ENCODE measurements at regions not wholly inside any gene's neighbourhood (a gene's known extent, or its start where the extent isn't known, plus 50 kb on each side); places are given as distances from the start of the nearest gene placed in this dataset.

DNA sequence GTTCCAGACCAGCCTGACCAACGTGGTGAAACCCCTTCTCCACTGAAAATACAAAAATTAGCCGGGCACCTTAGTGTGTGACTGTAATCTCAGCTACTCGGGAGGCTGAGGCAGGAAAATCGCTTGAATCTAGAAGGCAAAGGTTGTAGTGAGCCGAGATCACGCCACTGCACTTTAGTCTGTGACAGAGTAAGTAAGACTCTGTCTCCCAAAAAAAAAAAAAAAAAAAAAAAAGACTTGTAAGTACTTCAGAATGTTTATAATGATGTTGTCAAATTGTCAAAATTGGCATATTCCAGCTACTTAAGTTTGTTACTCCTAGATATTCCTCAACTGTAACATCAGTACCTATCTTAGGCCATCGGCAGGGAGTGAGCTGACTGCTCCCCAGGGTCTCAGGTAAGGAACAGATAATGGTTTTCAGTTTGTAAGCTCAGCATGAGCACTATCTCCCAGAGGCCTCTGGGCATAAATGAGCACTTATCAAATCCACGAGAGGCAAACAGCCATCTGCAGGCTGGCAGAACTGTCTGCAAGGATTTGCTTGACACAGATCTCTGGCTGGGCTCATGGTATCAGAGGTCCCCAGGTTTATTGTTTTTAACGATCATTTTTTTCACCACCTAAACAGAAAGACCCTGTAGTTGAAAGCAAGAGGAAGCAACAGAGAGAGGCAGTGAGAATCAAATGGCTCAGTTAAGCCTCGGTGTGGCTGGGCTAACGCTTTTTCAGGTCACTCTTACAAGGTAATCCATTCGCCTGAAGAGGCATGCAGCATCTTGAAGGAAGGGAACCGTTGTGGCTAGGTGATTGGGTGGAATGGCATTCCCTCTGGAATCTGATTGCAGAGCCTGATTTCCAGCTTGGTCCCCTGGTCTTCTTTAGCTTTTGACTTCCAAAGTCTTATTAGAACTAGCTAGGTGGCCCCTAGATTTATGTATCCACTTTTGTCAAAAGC is 115.9 kb downstream of the LY86 start:
- no peak for DNase-seq

DNA sequence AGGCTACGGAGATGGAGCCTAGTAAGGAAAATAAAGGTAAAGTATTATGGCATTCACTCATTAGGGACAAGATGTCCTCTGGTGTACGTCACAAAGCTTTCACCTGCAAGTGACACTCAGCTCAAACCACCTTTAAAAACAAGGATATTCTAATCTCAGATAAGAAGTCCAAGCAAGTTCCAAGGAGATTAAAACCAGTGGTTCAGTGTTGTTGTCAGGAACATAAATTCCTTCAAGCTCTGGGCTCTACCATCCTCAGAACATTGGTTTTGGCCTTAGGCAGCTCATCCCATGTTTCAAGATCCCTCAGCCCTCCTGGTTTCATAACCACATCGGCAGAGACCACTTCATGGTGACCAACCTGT is 116.5 kb downstream of the LY86 start:
- DNase-seq = no peak

DNA sequence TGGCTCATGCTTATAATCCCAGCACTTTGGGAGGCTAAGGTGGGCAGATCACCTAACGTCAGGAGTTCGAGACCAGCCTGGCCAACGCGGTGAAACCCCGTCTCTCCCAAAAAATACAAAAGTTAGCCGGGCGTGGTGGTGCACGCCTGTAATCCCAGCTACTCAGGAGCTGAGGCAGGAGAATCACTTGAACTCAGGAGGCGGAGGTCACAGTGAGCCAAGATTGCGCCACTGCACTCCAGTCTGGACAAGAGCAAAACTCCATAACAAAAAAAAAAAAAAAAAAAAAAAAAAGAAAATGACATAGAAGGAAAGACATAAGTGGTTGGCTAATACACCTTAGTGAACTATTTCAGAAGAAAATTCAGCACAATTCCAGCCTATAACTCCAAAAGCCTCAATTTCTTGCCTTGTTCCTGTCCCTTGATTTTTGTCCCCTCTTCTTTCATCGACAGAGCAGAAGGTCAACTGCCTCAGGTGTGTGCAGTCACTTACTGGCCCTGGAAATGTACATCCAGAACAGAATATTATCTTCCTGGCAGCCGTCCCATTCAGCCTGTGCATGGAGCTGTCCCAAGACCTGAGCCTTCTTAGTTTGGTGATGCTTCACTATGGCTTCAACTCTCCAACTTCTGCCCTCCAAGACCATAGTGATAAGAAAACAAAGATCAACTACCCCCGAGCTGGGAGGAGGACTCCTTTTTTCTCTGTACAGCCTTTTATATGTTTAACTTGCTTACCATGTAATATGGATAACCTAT is 117.6 kb downstream of the LY86 start:
- DNase-seq = no peak

DNA sequence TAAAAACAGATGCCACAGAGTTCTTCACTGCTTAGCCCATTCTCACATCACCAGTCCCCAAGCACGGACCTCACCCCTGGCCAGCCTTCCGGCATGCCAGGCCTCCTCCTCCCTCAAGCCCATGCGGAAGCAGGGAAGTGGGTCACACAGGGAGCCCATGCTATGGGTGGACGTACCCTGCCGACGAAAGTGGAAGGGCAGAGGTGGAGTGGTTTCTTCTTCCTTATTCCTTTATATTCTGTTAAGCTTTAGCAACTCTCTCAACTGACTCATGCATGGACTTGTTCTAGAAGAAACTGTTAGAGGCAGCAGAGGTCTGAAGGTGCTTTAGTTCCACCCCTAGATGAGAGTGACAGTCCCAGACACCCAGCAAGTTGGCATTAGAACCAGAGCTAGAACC is 118.6 kb downstream of the LY86 start:
- DNase-seq = no peak

DNA sequence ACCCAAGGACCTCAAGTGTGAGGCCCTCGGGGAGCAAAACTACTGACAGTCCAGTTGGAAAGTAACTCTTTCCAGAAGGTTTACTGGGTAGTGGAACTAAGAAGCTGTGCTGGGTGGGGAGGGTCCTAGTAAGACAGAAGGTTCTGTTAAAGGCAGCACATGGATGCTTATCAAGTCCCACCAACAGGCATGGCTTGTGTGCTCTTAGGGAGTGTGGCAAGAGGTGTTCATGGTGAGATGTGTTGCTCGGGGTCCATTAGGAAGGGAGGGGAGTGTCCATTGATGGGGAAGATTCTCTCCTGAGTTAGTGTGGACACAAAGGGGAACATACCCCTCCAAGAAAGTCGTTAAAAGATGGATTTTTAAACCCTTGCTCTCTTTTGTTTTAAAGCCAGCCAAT is 120.6 kb downstream of the LY86 start:
- no peak for DNase-seq

DNA sequence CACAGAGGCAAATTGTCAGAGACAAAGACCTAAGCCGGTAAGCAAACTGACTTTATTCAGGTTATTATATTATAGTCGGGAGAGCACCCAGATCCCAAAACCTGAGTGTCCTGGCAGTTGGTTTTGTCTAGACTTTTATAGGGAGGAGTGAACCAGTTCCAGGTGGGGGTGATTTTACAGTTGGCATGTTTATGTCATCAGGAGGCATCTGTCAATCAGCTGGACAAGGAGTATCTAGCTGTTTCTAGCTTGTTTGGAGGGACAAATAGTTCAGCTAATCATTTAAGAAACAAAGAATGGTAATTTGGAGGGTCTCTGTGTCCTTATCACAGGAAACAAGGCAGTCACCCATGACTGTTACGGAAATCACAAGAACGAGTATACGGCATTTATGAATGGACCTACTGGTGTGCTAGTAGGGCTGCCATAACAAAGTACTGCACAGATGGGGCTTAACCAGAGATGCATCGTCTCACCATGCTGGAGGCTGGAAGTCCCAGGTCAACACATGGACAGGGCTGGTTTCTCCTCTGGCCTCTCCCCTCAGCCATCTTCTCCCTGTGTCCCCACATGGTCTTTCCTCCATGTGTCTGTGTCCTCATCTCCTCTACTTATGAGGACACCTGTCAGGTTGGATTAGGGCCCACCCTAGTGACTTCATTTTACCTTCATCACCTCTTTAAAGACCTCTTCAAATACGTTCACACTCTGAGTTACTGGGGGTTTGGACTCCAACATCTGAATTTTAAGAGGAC is 122.7 kb downstream of the LY86 start:
- DNase-seq = no peak

DNA sequence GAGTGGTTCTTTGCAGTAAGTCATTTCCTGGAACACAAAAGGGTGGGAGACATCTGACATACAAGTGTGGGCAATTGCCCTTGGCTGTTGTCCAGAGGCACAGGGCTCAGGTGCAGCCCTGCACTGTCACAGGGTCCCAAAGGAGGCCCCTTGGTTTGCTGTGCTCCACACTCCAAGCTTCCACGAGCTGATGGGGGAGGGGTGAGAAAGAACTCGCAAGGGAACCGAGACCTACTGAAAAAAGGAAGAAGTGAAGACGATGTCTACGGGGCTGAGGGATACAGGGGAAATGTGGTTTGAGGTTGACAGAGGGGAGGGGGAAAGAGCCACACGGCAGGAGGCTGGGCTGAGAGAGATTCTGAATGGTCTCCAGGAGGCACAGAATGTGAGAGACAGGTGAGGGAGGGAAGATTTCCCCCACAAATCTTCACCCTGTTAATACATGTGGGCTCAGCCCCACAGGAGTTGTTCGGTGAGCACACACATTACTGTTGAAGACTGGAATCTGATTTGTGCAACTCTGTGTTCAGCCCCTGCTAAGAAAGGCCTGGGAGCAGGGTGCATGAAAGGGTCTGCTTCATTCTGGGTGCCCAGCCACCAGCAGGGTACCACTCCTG is 123.4 kb downstream of the LY86 start:
- no peak for DNase-seq

DNA sequence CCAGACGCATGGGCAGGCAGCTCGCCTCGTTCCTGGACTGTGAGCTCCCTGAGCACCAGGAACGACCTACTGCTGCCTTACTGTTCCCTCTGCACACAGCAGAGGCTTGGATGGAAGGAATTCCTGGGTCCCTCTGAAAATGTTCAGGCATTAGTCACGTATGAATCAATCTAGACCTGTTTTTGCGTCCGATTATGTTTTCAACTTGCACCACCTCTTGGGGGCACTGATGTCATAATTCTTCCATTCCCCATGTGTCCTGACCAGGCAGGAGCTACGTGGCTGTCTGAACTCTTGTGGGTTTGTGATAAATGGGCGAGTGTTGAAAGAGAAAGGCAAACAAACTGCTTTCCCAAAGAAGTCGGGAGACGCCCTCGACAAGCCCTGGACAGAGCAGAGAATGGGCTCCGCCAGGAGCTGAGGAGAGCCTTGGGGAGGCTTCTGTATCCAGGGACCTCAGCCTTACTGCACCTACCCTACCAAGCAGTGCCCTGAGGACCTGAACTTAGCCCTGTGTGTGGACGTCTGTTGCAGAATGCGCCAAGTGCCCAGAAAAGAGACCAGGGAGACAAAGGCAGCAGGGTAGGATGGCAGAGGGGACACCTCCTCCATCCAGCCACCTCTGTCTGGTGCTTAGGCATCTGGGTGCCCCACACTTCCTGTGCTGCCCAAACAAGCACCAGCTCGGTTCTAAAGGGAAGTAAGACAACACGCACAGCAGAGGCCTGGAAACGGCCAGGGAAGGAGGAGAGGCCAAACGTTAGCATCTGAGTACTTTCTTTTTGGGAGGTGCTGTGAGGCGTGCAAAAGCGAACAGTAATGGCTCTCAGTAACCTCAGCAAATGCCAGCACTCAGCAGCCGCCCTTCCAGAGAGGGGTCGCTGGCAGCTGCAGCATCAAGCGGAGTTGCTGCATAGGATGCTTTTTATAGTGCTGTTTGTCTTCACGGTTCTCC is 124.2 kb downstream of the LY86 start:
- DNase-seq = peak; percentile 92

DNA sequence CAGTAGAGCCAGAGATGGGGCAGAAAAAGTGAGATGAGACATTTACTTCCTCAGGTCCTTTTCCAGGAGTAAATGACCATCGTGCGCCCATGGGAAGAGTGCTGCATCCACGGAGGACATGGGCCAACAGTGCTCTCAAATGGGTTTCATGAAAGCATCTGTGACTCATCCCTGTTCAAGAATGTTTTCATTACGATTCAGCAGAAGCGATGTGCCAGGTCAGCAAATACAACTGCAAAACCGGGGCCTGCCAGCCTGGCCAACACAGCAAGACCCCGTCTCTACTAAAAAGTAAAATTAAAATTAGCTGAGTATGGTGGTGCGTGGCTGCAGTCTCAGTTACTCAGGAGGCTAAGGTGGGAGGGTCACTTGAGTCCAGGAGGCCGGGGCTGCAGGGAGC is 125.1 kb downstream of the LY86 start:
- DNase-seq = no peak

DNA sequence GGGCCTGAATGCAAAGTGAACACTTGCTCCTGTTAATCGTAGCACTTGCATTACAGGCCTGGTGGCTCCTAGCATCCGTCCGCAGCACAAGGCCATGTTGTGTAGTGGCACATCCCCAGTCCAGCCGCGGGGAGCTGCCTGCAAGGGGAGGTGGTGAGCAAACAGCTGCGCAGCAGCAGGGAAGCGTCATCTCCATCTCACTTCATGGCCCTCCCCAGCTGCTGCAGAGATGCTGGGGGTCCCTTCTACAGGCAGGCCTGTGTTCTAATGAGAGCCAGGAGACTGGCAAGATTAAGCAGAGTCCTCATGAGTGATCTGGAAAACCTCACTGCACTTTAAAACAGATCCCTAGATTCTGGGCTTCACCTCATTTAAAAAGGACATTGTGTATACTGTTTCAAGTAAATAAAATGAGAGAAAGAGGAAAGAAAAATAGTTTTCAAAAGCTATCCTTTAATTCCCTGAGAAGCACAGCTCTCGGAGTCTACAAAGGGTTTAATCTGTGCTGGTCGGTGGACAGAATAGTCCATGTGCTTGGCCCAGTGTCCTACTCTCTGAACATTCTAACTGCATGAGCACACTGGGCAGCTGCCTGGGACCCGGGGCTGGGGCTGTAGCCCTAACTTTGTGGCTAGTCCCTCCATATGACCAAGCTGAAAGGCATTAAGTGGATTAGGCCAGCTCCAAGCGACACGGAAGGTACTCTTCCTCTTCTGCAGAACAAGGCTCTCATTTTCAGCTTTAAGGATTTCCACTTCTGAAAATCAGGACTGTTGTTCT is 125.8 kb downstream of the LY86 start:
- DNase-seq = peak; percentile 94

DNA sequence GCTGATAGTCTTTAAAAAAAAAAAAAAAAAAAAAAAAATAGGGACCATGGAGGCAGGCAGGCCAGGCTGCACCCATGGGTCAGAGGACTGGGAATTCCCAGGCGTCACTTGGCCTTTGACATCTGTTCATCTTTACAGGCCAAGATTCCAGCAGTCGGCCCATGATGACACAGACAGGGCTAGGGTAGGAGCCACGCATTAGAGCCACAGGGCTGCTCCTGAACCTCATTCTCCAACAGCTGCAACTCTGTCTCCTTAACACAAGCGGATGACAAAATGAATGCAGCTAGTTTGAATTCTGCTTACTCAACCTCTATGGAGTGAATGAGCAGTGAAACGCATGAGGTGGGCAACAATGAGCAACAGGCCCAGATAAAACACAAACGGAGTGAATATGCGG is 126.4 kb downstream of the LY86 start:
- peak; percentile 55 for DNase-seq

DNA sequence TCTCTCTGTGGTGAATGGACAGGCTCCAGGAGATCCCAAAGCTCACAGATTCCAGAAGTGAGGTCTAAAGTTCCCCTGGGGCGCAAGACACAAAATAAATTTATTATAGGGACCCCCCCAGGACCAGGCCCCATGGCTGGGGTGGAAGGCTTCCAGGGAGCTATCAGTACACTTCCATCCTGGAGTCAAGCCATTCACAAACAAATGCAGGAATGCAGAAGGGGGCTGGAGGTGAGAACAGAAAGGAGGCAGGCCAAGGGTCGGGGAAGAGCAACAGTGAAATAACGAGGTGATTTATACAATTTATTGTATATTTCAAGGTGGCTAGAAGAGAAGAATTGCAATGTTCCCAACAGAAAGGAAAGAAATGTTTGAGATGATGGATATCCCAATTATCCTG is 126.9 kb downstream of the LY86 start:
- no peak for DNase-seq

DNA sequence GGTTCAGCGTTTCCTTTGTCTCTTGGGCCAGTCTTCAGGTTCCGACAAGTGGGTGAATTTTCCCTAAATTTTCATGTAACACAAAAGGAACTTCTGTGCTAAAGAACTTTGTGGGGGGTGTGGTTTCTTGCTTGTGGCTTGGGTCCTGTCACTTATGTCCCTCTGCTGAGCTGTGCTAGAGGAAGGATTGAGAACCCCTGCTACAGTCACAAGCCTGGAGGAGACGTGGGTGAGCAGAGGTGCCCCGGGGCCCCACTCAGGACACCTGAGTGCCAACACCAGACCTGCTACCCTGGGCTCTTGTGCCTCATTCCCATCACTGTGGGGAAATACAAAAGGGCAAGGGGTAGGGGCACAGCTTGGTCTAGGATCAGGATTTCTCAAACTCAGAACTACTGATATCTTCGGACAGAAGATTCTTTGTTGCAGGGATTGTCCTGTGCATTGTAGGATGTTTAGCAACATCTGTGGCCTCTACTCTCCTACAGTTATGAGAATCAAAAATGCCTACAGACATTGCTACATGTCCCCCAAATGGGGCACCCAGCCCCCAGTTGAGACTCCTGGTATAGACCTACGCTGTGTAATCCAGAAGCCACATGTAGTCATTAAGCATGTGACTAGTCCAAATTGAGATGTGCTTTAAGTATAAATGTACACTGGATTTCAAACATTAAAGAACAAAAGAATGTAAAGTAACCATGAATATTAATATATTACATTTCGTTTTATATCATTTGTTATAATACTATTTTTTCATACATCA is 128.7 kb downstream of the LY86 start:
- DNase-seq = no peak

DNA sequence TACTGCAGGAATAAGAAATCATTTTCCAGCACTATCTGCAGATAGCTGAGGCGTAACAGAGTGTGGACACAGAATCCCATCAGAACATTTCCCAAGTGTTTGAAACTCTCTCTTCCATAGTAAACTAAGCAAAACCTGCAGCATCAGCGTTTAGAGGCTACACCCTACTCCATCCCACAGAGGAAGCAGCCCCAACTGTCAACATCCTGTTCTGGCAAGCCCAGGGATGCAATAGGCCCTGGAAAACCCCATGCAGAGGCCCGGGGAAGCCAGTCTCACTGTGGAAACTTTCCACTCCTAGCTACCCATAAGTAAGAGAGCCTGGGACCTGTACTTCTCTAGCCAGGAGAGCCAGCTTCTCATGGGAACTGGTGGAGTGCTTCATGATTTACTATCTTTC is 129.4 kb downstream of the LY86 start:
- DNase-seq = no peak

DNA sequence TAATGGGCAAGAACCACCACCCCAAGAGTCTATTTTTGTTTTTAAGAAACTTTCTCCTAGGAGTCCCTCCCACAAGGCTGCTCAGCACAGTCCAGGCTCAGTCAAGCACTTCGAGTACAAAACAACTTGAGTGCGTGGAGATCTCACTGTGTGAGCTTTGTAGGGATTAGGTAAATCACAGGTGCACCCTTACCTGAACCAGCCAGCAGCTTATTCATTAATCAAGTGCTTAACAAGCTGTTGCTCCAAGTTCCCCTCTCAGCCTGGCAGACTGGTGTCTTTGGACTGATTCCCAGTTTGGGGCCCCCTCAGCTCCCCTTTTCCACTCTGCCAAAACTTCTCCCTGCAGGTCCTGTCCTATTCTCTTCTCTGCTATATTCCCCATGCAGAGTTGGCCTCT is 133.1 kb downstream of the LY86 start:
- DNase-seq = peak; percentile 51

DNA sequence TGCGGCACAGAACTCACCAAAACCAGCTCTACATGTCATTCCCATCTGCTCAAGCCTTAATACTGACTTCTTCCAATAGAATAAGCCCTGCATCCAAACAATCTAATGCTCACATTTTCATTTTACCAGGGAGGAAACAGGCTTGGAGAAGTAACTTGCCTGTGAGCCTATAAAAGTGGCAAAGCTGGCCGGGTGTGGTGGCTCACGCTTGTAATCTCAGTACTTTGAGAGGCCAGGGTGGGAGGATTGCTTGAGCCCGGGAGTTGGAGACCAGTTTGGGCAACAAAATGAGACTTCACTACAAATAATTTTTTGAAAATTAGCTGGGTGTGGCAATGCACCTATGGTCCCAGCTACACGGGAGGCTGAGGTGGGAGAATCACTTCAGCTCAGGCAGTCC is 133.7 kb downstream of the LY86 start:
- no peak for DNase-seq

DNA sequence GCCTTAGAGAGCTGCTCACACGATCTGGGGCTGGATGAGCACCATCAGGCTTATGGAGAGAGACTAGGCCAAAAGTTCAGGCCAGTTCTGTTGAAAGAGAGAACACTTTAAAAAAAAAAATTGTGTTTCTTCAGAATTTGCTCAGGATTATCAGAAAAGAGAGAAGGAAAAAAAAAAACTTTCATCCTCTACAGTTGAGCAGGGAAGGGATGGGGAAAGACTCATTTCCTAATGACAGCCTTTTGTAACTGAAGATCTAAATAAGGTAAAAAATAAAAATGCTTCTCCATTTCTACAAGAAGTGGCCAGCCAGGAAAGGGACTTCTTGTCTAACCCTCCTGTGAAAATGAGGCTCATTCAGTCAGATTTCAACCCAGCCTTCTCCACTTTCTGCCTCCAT is 134.8 kb downstream of the LY86 start:
- no peak for DNase-seq

DNA sequence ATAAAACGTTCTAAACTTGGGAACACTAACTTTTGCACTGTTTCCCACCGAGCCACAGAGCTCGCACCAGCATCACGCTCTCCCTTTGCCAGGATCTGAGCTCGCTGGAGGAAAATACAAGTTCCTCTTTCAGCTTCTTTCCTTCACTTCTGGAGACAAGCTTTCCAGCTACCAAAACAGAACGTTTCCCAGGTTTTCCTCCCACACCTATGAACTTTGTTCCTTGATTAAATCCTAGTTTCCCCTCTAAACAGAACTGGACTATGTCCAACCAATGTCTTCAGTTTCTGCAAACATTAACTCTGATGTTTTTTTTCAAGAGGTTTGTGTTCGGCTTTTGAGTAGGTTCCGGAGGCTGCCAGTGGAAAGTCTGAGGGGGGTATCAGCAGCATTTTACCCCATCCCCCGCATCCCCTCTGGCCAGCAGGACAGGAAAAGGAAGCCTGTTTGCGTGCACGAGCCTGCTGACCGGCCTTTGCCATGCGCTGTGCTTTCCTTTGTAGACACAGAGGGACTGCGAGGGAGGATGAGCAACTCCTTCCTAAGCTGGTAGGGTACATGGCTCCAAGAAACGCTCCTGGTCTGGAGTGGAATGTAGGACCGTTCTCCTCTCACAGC is 135.5 kb downstream of the LY86 start:
- DNase-seq = peak; percentile 57
